A549 (cell line): ENCODE measurements at regions not wholly inside any gene's neighbourhood (a gene's known extent, or its start where the extent isn't known, plus 50 kb on each side); places are given as distances from the start of the nearest gene placed in this dataset.

Source experiments
- ATAC-seq, 2 experiments: fragments of 200-7000 bp in 1 of 2; fragments of >200 bp in 1 of 2; cut with Nextera tagmentation in 1 of 2; cut with Tn5 transposase in 1 of 2; 3 replicates each; pipeline versions ENCODE4 v1.8.0 to v1.9.1; 2018 to 2020; ENCODE audit warnings: mild to moderate bottlenecking in 1 of 2, moderate library complexity in 1 of 2
- CTCF ChIA-PET: fragments of 300-600 bp; sonication (Branson Sonifier 250); formaldehyde crosslinking; extraction: SDS; loops from one replicate; lab custom pipeline; 2021; ENCODE audit warnings: antibody characterized with exemption, inconsistent platforms; lab: Yijun Ruan, JAX
- POLR2A ChIA-PET: fragments of 350-600 bp; formaldehyde crosslinking; extraction: SDS; loops from one replicate; lab custom pipeline; 2021; ENCODE audit warnings: antibody characterized with exemption, inconsistent platforms; lab: Yijun Ruan, JAX
- DNase-seq, 2 experiments: peaks; one replicate each; pipeline versions ENCODE4 v3.0.0 to v3.0.0-alpha.2; 2011 to 2016; ENCODE audit warnings: low read depth in 1 of 2, low spot score in 1 of 2
- FAIRE-seq: peaks from 2 replicates; lab custom pipeline; 2011; peaks lifted over from hg19 to GRCh38; lab: Jason Lieb, UNC
- H3K27ac ChIP-seq, 2 experiments: fragments of >200 bp; sonication (Bioruptor Twin); formaldehyde crosslinking; 3 replicates each; pipeline ENCODE4 v1.5.1; 2016 to 2017
- H3K4me1 ChIP-seq: fragments of >200 bp; sonication (Bioruptor Twin); formaldehyde crosslinking; 3 replicates; pipeline ENCODE4 v1.6.1; 2016
- H3K4me2 ChIP-seq: fragments of >200 bp; sonication (Bioruptor Twin); formaldehyde crosslinking; 3 replicates; pipeline ENCODE4 v1.6.1; 2016
- H3K4me3 ChIP-seq: fragments of >200 bp; sonication (Bioruptor Twin); formaldehyde crosslinking; 3 replicates; pipeline ENCODE4 v1.5.1; 2016
- H3K9me3 ChIP-seq: fragments of >200 bp; sonication (Bioruptor Twin); formaldehyde crosslinking; 3 replicates; pipeline ENCODE4 v1.6.1; 2016
- CBX8 ChIP-seq: fragments of 200-600 bp; sonication (generic); IDR thresholded peaks from 2 replicates; pipeline ENCODE4 v1.6.1; 2016
- CEBPB ChIP-seq, 2 experiments: fragments of >200 bp in 1 of 2; sonication (Bioruptor Twin) in 1 of 2; formaldehyde crosslinking in 1 of 2; IDR thresholded peaks; 2 replicates each; pipeline ENCODE4 v1.6.1; 2012 to 2016
- EHMT2 ChIP-seq: fragments of 200-600 bp; sonication (generic); IDR thresholded peaks from 2 replicates; pipeline ENCODE4 v1.6.1; 2016; ENCODE audit warnings: antibody characterized with exemption, low read depth, mild to moderate bottlenecking, moderate library complexity
- EP300 ChIP-seq, 2 experiments: fragments of >200 bp; sonication (Bioruptor Twin); formaldehyde crosslinking; IDR thresholded peaks; 2 replicates in 1 of 2; 3 replicates in 1 of 2; pipeline ENCODE4 v1.6.1; 2016 to 2017
- FOSB ChIP-seq: fragments of 250-450 bp; sonication (Bioruptor Pico); IDR thresholded peaks from 2 replicates; pipeline ENCODE4 v1.5.0; 2020; ENCODE audit warnings: mild to moderate bottlenecking, moderate library complexity
- HEYL ChIP-seq: fragments of 250-450 bp; sonication (Bioruptor Pico); IDR thresholded peaks from 2 replicates; pipeline ENCODE4 v1.8.0; 2021; ENCODE audit warnings: mild to moderate bottlenecking, moderate library complexity
- HOXA7 ChIP-seq: fragments of 250-450 bp; sonication (Bioruptor Pico); IDR thresholded peaks from 2 replicates; pipeline ENCODE4 v1.5.0; 2020; ENCODE audit warnings: mild to moderate bottlenecking, moderate library complexity
- HOXB5 ChIP-seq: fragments of 250-450 bp; sonication (Bioruptor Pico); IDR thresholded peaks from 2 replicates; pipeline ENCODE4 v1.5.0; 2020; ENCODE audit warnings: mild to moderate bottlenecking, moderate library complexity
- JUNB ChIP-seq: fragments of >200 bp; sonication (Bioruptor Twin); formaldehyde crosslinking; IDR thresholded peaks from 2 replicates; pipeline ENCODE4 v1.6.1; 2016
- NFE2L2 ChIP-seq: fragments of 150-350 bp; conservative IDR thresholded peaks from 2 replicates; pipeline ENCODE4 v1.6.1; 2014; ENCODE audit warnings: low read length
- PHF8 ChIP-seq: fragments of 200-600 bp; sonication (generic); IDR thresholded peaks from 2 replicates; pipeline ENCODE4 v1.6.1; 2016; ENCODE audit warnings: low read depth, mild to moderate bottlenecking, antibody characterized with exemption, moderate library complexity, borderline replicate concordance
- REST ChIP-seq: fragments of 200-600 bp; sonication (generic); IDR thresholded peaks from 2 replicates; pipeline ENCODE4 v1.6.1; 2016; ENCODE audit warnings: antibody characterized with exemption, mild to moderate bottlenecking, moderate library complexity
- SREBF2 ChIP-seq: fragments of 450-650 bp; IDR thresholded peaks from 2 replicates; pipeline ENCODE4 v1.6.1; 2014; ENCODE audit warnings: mild to moderate bottlenecking, moderate library complexity
- TP53 ChIP-seq: fragments of 250-450 bp; sonication (Bioruptor Pico); IDR thresholded peaks from 2 replicates; pipeline ENCODE4 v1.5.0; 2021; ENCODE audit warnings: mild to moderate bottlenecking, moderate library complexity
- ZFP36 ChIP-seq: fragments of 450-650 bp; IDR thresholded peaks from 2 replicates; pipeline ENCODE4 v1.6.1; 2014; ENCODE audit warnings: borderline replicate concordance; ENCODE audit not compliant: partially characterized antibody
- WGBS: methylation state at CpG from one replicate; pipeline ENCODE4 v1.1.6; 2017; ENCODE audit errors: missing lambda C conversion rate; 5-methylcytosine and 5-hydroxymethylcytosine counted together
- TF ChIP-seq, protein P1 (sequence below): fragments of 150-350 bp; IDR thresholded peaks from 2 replicates; pipeline ENCODE4 v1.6.1; 2014; ENCODE audit warnings: low read depth, mild to moderate bottlenecking, low read length
- TF ChIP-seq, protein P2 (sequence below): fragments of 250-450 bp; sonication (Bioruptor Pico); IDR thresholded peaks from 2 replicates; pipeline ENCODE4 v1.5.0; 2021; ENCODE audit warnings: mild to moderate bottlenecking, moderate library complexity, borderline replicate concordance

GRCh38 chr14:89574420-89574819, 157.4 kb upstream of the FOXN3 start (continued):
- TF ChIP-seq, protein P1, sequence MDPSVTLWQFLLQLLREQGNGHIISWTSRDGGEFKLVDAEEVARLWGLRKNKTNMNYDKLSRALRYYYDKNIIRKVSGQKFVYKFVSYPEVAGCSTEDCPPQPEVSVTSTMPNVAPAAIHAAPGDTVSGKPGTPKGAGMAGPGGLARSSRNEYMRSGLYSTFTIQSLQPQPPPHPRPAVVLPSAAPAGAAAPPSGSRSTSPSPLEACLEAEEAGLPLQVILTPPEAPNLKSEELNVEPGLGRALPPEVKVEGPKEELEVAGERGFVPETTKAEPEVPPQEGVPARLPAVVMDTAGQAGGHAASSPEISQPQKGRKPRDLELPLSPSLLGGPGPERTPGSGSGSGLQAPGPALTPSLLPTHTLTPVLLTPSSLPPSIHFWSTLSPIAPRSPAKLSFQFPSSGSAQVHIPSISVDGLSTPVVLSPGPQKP, result no peak
- no peak for TF ChIP-seq HOXA7 (CRISPR knock-in tag)

GRCh38 chr14:89573399-89573657, 156.3 kb upstream of the FOXN3 start:
- Histone ChIP-seq H3K4me3 (no peak overlapping the region), H3K4me1 (no peaks in the 10 kb centered on the region), H3K27ac (no peak overlapping the region), H3K9me3 (no peaks in the 10 kb centered on the region), H3K4me2 (no peak overlapping the region)
- CTCF ChIA-PET, result no interaction called here
- DNase-seq (no peak), ATAC-seq (no peak), FAIRE-seq (no peak)
- POLR2A ChIA-PET, result no interaction called here
- WGBS, result 3% methylated on average over 3 of the region's 3 CpGs
- TF ChIP-seq SREBF2, result no peak
- TF ChIP-seq EP300 (IDR thresholded peaks at IDR 0.05), result no peak
- TF ChIP-seq, protein P2, sequence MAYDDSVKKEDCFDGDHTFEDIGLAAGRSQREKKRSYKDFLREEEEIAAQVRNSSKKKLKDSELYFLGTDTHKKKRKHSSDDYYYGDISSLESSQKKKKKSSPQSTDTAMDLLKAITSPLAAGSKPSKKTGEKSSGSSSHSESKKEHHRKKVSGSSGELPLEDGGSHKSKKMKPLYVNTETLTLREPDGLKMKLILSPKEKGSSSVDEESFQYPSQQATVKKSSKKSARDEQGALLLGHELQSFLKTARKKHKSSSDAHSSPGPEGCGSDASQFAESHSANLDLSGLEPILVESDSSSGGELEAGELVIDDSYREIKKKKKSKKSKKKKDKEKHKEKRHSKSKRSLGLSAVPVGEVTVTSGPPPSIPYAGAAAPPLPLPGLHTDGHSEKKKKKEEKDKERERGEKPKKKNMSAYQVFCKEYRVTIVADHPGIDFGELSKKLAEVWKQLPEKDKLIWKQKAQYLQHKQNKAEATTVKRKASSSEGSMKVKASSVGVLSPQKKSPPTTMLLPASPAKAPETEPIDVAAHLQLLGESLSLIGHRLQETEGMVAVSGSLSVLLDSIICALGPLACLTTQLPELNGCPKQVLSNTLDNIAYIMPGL (CRISPR knock-in tag), result no peak
- TF ChIP-seq HEYL (CRISPR knock-in tag), result no peak
- TF ChIP-seq EHMT2, result no peak
- TF ChIP-seq HOXB5 (CRISPR knock-in tag), result no peak
- TF ChIP-seq NFE2L2, result no peak
- TF ChIP-seq CBX8, result no peak
- TF ChIP-seq ZFP36, result no peak
- no peak for TF ChIP-seq FOSB (CRISPR knock-in tag)
- TF ChIP-seq PHF8, result no peak

DNA sequence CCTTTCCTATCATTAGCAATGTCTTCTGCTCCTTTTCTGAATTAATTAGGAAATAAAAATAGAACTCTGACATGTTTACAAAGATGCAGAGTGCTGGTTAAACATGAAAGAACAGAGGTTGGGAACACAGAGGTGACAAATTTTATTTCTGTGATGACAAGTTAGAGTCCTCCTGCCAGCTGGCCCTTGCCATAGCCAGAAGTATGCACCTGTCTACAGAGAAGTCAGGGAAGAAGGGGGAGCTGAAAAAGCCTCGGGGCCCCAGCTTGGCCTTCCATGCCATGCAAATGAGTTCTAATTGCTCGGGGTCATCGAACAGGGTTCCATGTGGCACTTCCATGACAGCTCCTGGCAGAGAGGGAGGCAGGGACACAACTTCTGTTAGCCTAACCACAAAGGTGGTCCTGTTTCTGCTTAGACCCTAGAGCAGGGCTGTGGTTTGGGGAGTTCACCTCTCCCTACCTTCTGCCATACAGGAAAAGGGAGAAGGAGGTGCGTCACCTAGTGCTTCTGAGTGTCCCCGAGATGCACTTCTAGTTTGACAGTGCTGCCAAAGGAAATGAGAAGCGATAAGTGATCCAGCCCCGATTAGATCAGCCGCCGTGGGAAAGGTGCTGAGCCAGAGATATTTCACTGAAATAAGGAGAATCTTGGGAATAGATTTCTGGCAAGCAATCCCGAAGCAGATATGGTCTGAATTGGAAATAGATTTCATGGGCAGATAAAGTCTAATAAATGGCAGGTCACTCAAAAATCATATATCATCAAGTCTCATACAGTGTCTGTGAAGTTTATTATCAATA, 155.8 kb upstream of the FOXN3 start:
- ChIA-PET CTCF (no interaction called here), POLR2A (no interaction called here)
- WGBS, result 31% methylated on average over 10 of the region's 10 CpGs
- ATAC-seq (no peak; a peak in 1 of 6 replicates), DNase-seq (no peak), FAIRE-seq (no peak)
- Histone ChIP-seq H3K27ac (no peak overlapping the region), H3K4me1 (no peaks in the 10 kb centered on the region), H3K9me3 (no peaks in the 10 kb centered on the region), H3K4me2 (no peak overlapping the region), H3K4me3 (no peak overlapping the region)
- TF ChIP-seq JUNB (no peak), TP53 (CRISPR knock-in tag) (no peak), CEBPB (IDR thresholded peaks at IDR 0.05) (no peak), REST (no peak), HOXB5 (CRISPR knock-in tag) (no peak)
